Psoas muscle (tissue), 7 donors: ENCODE measurements at regions not wholly inside any gene's neighbourhood (a gene's known extent, or its start where the extent isn't known, plus 50 kb on each side); places are given as distances from the start of the nearest gene placed in this dataset.

Experiments used
- ATAC-seq, 4 donors: fragments of 200-7000 bp; cut with Tn5 transposase; one replicate each; pipeline ENCODE4 v1.9.1; 2020; ENCODE audit warnings: moderate library complexity in 3 of 4, mild to moderate bottlenecking in 2 of 4
- DNase-seq, 2 donors: peaks; one replicate each; pipeline ENCODE4 v3.0.0-alpha.2; 2020
- H3K27ac ChIP-seq: fragments of 200-600 bp; one replicate; pipeline ENCODE4 v1.8.0; 2022
- H3K27me3 ChIP-seq, 3 donors: fragments of 200-600 bp in 1 of 3; one replicate each; pipeline versions ENCODE4 v1.6.1 to v1.8.0; 2013 to 2022; ENCODE audit warnings: low read length in 2 of 3, mild to moderate bottlenecking in 2 of 3, moderate library complexity in 1 of 3; ENCODE audit not compliant: insufficient read depth in 3 of 3
- H3K36me3 ChIP-seq, 2 donors: fragments of 200-600 bp in 1 of 2; one replicate each; pipeline versions ENCODE4 v1.6.1 to v1.8.0; 2013 to 2022; ENCODE audit warnings: low read depth in 1 of 2, mild to moderate bottlenecking in 1 of 2, moderate library complexity in 1 of 2; ENCODE audit not compliant: insufficient read depth in 1 of 2
- H3K4me1 ChIP-seq: fragments of 200-600 bp; one replicate; pipeline ENCODE4 v1.8.0; 2022
- H3K4me3 ChIP-seq: fragments of 200-600 bp; one replicate; pipeline ENCODE4 v1.8.0; 2022; ENCODE audit warnings: mild to moderate bottlenecking
- H3K9me3 ChIP-seq: fragments of 200-600 bp; one replicate; pipeline ENCODE4 v1.8.0; 2022
- CTCF ChIP-seq: fragments of 200-600 bp; IDR thresholded peaks from one replicate; pipeline ENCODE4 v1.8.0; 2022; ENCODE audit warnings: antibody characterized with exemption
- WGBS, 3 donors: extraction: QIAGEN DNeasy Blood & Tissue Kit; methylation state at CpG; one replicate each; pipeline versions ENCODE4 v1.1.6 to v1.1.7; 2013; 5-methylcytosine and 5-hydroxymethylcytosine counted together
- intact Hi-C, 2 donors: fragments of 100-400 bp; cut with DNase I; formaldehyde crosslinking; loops; one replicate each; pipeline versions ENCODE4 v1.11.0 to v1.14.2; 2022
- donor health status: healthy with polysubstance abuse.
- donor health status: DM: no; HTN: no; CAD: no; lungs with moderate emphysema.
- donor health status: Bipolar disorder and iron deficiency.
- donor health status: healthy.
- donor health status: DM: yes; HTN: yes; CAD: no.
- donor health status: DM: no; HTN: no; CAD: no.
- donor health status: DM: yes; HTN: yes; CAD: no.

- intact Hi-C loops: loop anchor here in 1 of 2 donors (10.0 kb wide), 1 partner anchor 452 kb away; no protein-coding TSS in a partner anchor
- DNase-seq (no peak), ATAC-seq (no peak)
- TF ChIP-seq CTCF: no peak
- H3K27me3 ChIP-seq: no peaks in the 10 kb centered on the region
- no peak overlapping the region for H3K27ac ChIP-seq
- 84 to 92% (median 90%) methylated on average over 2 of the region's 2 CpGs for WGBS, 3 donors
- peaks cover 5% of the 10 kb centered on the region for H3K4me1 ChIP-seq
- no peak overlapping the region for H3K4me3 ChIP-seq
- no peaks in the 10 kb centered on the region for H3K9me3 ChIP-seq
- no peaks in the 10 kb centered on the region for H3K36me3 ChIP-seq
These were observed 152.1 kb upstream of the THRB start for GRCh38 chr3:24646790-24647189.

GRCh38 chr3:24648063-24648462, 153.4 kb upstream of the THRB start:
- intact Hi-C loops: loop anchor here in 1 of 2 donors (10.0 kb wide), 1 partner anchor 453 kb away; no protein-coding TSS in a partner anchor
- WGBS, 3 donors: 62 to 65% (median 64%) methylated on average over 2 of the region's 2 CpGs
- H3K27me3 ChIP-seq: no peaks in the 10 kb centered on the region
- DNase-seq (no peak), ATAC-seq (no peak)
- no peak overlapping the region for H3K27ac ChIP-seq
- TF ChIP-seq CTCF: no peak
- H3K36me3 ChIP-seq: no peaks in the 10 kb centered on the region
- peaks cover 5% of the 10 kb centered on the region for H3K4me1 ChIP-seq
- H3K4me3 ChIP-seq: no peak overlapping the region
- H3K9me3 ChIP-seq: no peaks in the 10 kb centered on the region

- Histone ChIP-seq H3K4me1 (peaks cover 5% of the 10 kb centered on the region), H3K27me3 (no peaks in the 10 kb centered on the region), H3K27ac (no peak overlapping the region), H3K36me3 (no peaks in the 10 kb centered on the region), H3K4me3 (no peak overlapping the region), H3K9me3 (peaks cover 6% of the 10 kb centered on the region)
- DNase-seq: no peak
- no peak for TF ChIP-seq CTCF
- ATAC-seq: peak in 3 of 4 donors; percentile 47 to 51 (median 50)
- WGBS, 3 donors: 91 to 97% (median 92%) methylated on average over 1 of the region's 1 CpG
- intact Hi-C loops: no loop called here
These were observed 156.2 kb upstream of the THRB start for GRCh38 chr3:24650839-24651238.

GRCh38 chr3:24657870-24658510, 163.3 kb upstream of the THRB start:
- intact Hi-C loops: no loop called here
- 74 to 81% (median 77%) methylated on average over 1 of the region's 1 CpG for WGBS, 3 donors
- no peaks in the 10 kb centered on the region for H3K36me3 ChIP-seq
- DNase-seq (no peak), ATAC-seq (no peak)
- H3K4me3 ChIP-seq: no peak overlapping the region
- no peak for TF ChIP-seq CTCF
- no peaks in the 10 kb centered on the region for H3K4me1 ChIP-seq
- no peak overlapping the region for H3K27ac ChIP-seq
- H3K9me3 ChIP-seq: peaks cover 6% of the 10 kb centered on the region
- H3K27me3 ChIP-seq: no peaks in the 10 kb centered on the region

- 89 to 94% (median 91%) methylated on average over 3 of the region's 3 CpGs for WGBS, 3 donors
- no peak for ATAC-seq
- no peak for DNase-seq
- intact Hi-C loops: no loop called here
- Histone ChIP-seq H3K9me3 (no peaks in the 10 kb centered on the region), H3K27ac (no peak overlapping the region), H3K36me3 (no peaks in the 10 kb centered on the region), H3K4me1 (no peaks in the 10 kb centered on the region), H3K27me3 (no peaks in the 10 kb centered on the region), H3K4me3 (no peak overlapping the region)
- TF ChIP-seq CTCF: no peak
These were observed 166.5 kb upstream of the THRB start for GRCh38 chr3:24661175-24661584.
